OCI-LY1 (cell line): ENCODE measurements at regions not wholly inside any gene's neighbourhood (a gene's known extent, or its start where the extent isn't known, plus 50 kb on each side); places are given as distances from the start of the nearest gene placed in this dataset.

Source experiments
- CTCF ChIP-seq: fragments of 200-600 bp; sonication (generic), shearing (Covaris generic); IDR thresholded peaks from 2 replicates; pipeline ENCODE4 v1.5.1; 2017; ENCODE audit warnings: mild to moderate bottlenecking, antibody characterized with exemption, low read length, moderate library complexity, mixed read lengths
- EZH2 ChIP-seq: fragments of 200-600 bp; sonication (generic), shearing (Covaris generic); IDR thresholded peaks from 2 replicates; pipeline ENCODE4 v1.8.0; 2017; ENCODE audit warnings: borderline replicate concordance, mixed run types, mild to moderate bottlenecking, antibody characterized with exemption, low read length, moderate library complexity, mixed read lengths

GRCh38 chr5:60208716-60209115, 315.2 kb upstream of the PDE4D start:
- TF ChIP-seq CTCF (no peak), EZH2 (no peak)
